AG04450 (cell line): ENCODE measurements at regions not wholly inside any gene's neighbourhood (a gene's known extent, or its start where the extent isn't known, plus 50 kb on each side); places are given as distances from the start of the nearest gene placed in this dataset.

Experiments used
- CTCF ChIA-PET: fragments of 300-600, 350-600 bp; formaldehyde crosslinking; extraction: SDS; loops from one replicate; lab custom pipeline; 2022; ENCODE audit warnings: antibody characterized with exemption, inconsistent platforms; lab: Charles Lee
- POLR2A ChIA-PET: fragments of 350-600 bp; formaldehyde crosslinking; extraction: SDS; loops from one replicate; lab custom pipeline; 2021; ENCODE audit warnings: antibody characterized with exemption, inconsistent platforms; lab: Yijun Ruan, JAX
- DNase-seq: peaks from one replicate; pipeline ENCODE4 v3.0.0-alpha.2; 2011; ENCODE audit warnings: low read depth, low spot score
- H3K27ac ChIP-seq: one replicate; pipeline ENCODE4 v1.5.1; 2012; ENCODE audit warnings: low read depth, low read length, control low read depth
- H3K27me3 ChIP-seq: one replicate; pipeline ENCODE4 v1.6.0; 2012; ENCODE audit warnings: low read length; ENCODE audit not compliant: control insufficient read depth, insufficient read depth
- H3K4me3 ChIP-seq: 2 replicates; pipeline ENCODE4 v1.5.1; 2011; ENCODE audit warnings: mild to moderate bottlenecking, low read depth, low read length, control low read depth
- H3K9me3 ChIP-seq: 2 replicates; pipeline ENCODE4 v1.5.1; 2012; ENCODE audit warnings: low read length; ENCODE audit not compliant: control insufficient read depth, insufficient read depth
- CTCF ChIP-seq: IDR thresholded peaks from 2 replicates; pipeline ENCODE4 v1.5.1; 2011; ENCODE audit warnings: low read depth, low read length, control low read depth, inconsistent platforms

GRCh38 chr1:188363943-188364342 lies 1535.2 kb downstream of the PLA2G4A start:
- POLR2A ChIA-PET, result no interaction called here
- H3K27ac ChIP-seq, result no peak overlapping the region
- no peak overlapping the region for H3K4me3 ChIP-seq

GRCh38 chr1:188364927-188365449 lies 1536.2 kb downstream of the PLA2G4A start:
- Histone ChIP-seq H3K27ac (no peak overlapping the region), H3K27me3 (no peaks in the 10 kb centered on the region), H3K9me3 (no peaks in the 10 kb centered on the region), H3K4me3 (no peak overlapping the region)
- POLR2A ChIA-PET, result no interaction called here
- no peak for TF ChIP-seq CTCF
- no peak for DNase-seq
- CTCF ChIA-PET, result no interaction called here

More at GRCh38 chr1:188363943-188364342, 1535.2 kb downstream of the PLA2G4A start:
- CTCF ChIA-PET, result no interaction called here
- TF ChIP-seq CTCF, result no peak
- H3K27me3 ChIP-seq, result no peaks in the 10 kb centered on the region
- no peaks in the 10 kb centered on the region for H3K9me3 ChIP-seq
- no peak for DNase-seq

GRCh38 chr1:188365874-188366273 lies 1537.1 kb downstream of the PLA2G4A start:
- Histone ChIP-seq H3K27me3 (no peaks in the 10 kb centered on the region), H3K4me3 (no peak overlapping the region), H3K9me3 (no peaks in the 10 kb centered on the region), H3K27ac (no peak overlapping the region)
- ChIA-PET POLR2A (no interaction called here), CTCF (no interaction called here)
- no peak for DNase-seq
- no peak for TF ChIP-seq CTCF

- Histone ChIP-seq H3K4me3 (no peak overlapping the region), H3K27me3 (no peaks in the 10 kb centered on the region), H3K9me3 (no peaks in the 10 kb centered on the region), H3K27ac (no peak overlapping the region)
- no peak for TF ChIP-seq CTCF
- ChIA-PET POLR2A (no interaction called here), CTCF (interaction anchor here (1.0 kb wide), 1 partner anchor 226 kb away, joined by 4 read pairs; no protein-coding TSS in a partner anchor)
- DNase-seq, result no peak
These were observed 1538.9 kb downstream of the PLA2G4A start for GRCh38 chr1:188367661-188368060.

- H3K4me3 ChIP-seq, result no peak overlapping the region
- H3K27ac ChIP-seq, result no peak overlapping the region
- CTCF ChIA-PET, result no interaction called here
- H3K9me3 ChIP-seq, result no peaks in the 10 kb centered on the region
- TF ChIP-seq CTCF, result no peak
- POLR2A ChIA-PET, result no interaction called here
- no peak for DNase-seq
- no peaks in the 10 kb centered on the region for H3K27me3 ChIP-seq
These were observed 1542.6 kb downstream of the PLA2G4A start for GRCh38 chr1:188371295-188371806.
